ELR (cell line): ENCODE measurements at regions not wholly inside any gene's neighbourhood (a gene's known extent, or its start where the extent isn't known, plus 50 kb on each side); places are given as distances from the start of the nearest gene placed in this dataset.
A peak's percentile ranks its signal among the peaks of the same experiment; 100 is the strongest.
"Not testable (repeated sequence)": the region's sequence is repeated elsewhere in the genome, so short reads cannot be mapped to it uniquely, and the experiment has no call there.

Experiments
- DNase-seq: peaks from one replicate; pipeline ENCODE4 v3.0.0-alpha.2; 2015; ENCODE audit warnings: low read depth

DNA sequence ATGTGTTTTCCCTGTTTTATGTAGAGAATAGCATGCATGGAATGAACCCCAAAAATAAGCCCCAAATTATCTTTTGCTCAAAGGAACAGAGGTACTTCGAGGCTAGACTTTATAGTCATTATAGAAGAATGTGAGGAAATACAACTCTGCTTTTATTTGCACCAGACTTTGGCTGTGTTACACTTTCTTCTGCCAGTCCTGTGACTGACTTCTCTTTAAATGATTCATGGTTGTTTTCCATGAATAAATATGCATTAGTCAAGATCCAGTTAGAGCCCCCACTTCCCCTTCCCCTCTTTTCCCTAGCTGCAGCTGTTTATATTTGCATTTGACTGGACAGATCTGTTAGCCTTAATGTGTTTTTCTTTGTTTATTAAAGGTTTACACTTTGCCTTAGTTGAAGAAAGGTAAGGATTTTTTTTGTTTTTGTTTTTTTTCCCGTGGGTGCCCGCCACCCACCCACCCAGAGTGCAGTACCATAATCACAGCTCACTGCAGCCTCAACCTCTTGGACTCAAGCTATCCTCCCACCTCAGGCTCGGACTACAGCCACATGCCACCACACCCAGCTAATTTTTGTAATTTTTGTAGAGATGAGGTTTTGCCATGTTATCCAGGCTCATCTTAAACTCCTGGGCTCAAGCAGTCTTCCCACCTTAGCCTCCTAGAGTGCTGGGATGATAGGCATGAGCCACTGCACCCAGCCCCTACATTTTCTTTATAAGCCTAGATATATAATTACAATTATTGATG lies 152.6 kb downstream of the CYB561 start:
- peak; percentile 73 for DNase-seq

DNA sequence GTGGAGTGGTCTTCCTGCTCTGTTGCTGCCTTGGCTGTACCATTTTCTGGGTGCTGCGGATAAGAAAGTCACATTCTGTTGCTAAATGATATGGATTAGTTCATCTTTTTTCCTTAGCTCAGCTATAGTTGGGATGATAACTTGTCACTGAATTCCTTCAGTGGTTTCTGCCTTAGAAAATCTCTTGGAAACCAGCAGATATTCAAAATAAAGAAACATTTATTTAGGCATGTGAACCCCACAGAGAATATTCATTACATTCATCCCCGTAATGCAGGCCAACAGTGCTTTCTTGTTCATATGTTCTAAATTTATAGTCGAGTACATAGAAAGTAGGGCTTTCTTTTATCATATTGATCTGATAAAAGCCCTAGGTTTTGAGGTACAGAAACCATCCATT lies 151.3 kb downstream of the CYB561 start:
- no peak for DNase-seq

DNA sequence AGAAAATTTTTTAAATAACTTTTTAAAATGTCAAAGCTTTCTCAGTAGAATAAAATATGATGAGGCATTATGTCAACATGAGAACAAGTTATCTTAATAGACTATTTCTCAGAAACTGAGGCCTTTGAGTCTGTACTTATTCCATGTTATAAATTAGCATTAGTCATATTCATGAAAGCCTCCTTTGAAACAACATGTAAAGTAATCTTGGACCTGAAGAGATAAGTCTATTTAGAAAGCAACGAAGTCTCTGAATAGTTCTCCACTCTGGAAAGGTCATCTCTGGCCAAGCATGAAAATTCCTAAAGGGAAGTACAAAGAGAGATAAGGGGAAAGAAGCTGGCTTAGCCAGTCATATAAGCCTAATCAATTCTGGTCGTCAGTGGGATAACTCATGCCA lies 150.8 kb downstream of the CYB561 start:
- no peak for DNase-seq

DNA sequence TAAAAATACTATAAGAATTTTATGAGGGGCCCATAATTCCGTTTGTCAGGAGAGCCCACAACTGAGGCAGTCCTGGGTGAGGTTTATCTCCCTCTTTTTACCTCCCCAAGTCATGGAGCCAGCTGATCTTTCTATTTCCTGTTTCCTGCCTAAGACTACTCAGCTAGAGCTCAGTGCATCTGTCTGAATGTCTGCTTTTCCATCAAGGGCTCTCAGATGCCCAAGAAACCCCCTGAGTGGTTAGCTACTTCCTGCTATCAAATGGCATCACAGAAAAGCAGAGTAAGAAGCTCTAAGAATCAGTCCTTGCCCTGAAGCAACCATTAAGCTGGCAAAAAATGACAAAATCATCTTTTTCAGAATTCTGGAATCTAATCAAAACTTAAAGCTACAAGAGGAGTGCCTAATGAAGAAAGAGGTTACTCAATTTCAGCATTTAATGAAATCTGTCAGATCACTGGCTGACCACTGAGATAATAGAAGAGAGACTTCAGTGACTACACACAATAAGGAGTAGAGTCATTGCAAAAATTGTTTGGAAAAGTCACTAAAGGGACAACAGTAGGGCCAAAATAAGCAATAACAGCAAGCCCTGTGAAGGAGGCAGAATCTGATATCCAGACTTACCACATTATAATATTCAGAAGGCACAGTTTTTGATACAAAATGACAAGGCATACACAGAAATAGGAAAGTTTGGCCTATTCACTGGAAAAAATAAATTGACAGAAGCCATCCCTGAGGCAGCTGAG lies 150.1 kb downstream of the CYB561 start:
- no peak for DNase-seq

DNA sequence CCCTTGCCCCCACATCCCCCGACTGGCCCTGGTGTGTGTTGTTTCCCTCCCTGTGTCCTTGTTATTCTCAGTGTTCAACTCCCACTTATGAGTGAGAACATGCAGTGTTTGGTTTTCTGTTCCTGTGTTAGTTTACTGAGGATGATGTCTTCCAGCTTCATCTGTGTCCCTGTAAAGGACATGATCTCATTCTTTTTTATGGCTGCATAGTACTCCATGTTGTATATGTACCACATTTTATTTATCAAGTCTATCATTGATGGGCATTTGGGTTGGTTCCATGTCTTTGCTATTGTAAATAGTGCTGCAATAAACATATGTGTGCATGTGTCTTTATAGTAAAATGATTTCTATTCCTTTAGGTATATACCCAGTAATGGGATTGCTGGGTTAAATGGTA lies 147.2 kb downstream of the CYB561 start:
- not testable (repeated sequence) for DNase-seq

DNA sequence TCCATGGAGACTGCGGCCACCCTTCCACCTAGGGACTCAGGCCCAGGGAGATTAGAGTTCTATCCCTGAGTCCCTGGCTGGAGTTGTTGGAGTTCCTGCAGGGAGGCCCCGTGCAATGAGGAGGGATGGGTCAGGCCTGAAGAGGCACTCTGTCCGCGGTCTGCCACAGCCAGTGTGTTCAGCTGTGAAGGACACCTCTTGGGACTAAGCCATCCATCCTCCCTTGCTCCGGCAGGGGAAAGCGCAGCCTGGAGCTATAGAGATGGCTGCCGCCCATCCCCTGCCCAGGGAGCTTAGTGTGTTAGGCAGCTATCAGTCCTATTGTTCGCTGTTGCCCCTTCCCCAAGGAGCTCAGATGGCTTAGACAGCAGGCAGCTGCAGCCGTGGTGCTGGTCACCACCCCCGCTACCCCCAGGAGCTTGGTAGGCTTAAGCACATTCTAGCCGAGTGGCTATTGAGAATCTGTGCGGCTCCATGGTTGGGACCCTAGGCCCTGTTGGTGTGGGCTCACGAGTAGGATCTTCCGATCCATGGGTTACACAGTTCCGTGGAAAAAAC lies 141.3 kb downstream of the CYB561 start:
- DNase-seq, result no peak

DNA sequence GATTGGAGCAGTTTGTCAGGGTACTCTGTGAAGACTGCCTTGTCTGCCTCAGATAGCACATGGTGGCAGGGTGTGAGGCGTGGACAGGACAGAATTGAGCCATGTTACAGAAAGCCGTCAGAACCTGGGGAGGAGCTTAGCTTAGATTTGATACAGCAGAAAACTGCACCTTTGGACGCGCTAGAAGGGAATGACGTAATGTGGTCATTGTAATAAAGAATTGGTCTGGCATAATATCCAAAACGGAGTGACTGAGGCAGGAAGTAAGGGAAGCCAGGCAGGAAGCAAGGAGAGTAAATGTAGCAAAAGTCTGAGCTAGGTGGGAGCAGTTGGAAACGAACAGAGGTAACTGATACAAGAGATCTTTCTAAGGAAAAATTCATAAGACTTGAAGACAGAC lies 140.2 kb downstream of the CYB561 start:
- no peak for DNase-seq

DNA sequence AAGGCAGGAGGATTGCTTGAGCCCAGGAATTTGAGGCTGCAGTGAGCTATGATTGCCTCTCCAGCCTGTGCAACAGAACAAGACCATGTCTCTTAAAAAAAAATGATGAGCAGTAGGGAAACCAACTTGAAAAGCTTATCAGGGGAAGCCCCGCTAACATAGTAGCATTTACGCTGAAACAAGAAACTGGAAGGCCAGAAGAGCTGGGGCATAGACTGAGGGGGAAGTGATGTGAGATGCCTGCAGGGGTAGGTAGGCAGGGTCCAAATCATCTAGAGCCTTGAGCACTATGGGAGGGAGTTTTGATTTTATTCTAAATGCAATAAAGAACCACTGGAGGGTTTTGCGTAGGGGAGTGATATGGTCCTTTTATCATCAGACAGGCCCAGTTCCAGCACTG lies 139.3 kb downstream of the CYB561 start:
- DNase-seq, result no peak

DNA sequence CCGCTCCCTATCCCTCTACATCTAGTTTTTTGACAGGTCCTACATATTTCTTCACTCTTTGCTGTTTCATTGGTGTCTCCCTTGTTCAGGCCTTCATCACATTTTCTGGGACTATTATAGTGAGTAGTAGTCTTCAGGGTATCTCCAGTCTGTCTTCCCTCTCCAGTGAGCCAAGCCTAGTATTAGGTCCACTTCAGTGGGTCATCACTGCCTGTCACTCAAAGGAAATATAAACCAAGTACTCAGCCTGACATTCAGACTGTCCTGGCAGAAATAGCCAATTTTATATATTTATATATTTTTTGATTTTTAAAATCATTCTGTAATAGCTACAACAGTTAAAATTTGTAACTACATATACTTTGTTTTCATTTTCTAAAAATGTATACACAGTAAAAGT lies 137.8 kb downstream of the CYB561 start:
- no peak for DNase-seq

DNA sequence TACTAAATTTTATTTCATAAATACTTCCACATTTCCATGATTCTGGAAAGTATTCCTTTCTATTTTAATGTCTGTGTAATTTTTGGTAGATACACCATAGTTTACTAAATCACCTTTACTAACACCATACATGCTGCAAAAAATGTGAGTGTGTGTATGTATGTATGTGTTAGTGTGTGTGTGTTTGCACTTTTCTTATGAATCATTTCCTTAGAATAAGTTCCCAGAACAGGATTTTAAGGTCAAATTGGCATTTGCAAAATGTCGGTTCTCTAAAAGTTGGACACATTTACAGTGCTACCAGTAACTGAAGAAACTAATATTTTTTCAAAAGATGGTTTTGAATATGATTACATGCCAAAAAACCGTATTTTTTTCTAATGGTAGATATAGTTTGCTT lies 137.1 kb downstream of the CYB561 start:
- peak; percentile 45 for DNase-seq

DNA sequence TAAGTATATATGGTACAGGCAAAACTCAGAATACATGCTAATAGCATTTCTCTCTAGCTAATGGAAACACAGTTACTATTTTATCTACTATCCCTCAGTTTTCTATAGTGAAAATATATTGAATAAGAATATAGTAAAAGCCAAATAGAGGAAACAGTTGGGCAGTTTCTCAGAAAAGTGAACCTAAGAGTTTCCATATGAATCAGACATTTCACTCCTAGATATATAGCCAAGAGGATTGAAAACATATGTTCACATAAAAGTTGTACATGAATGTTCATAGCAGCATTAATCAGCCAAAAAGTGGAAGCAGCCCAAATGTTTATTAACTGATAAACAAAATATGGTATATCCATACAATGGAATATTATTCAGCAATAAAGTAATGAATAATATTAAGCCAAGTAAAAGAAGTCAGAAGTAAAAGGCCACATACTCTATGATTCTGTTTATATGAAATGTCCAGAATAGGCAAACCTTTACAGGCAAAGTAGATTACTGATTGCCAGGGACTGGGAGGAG lies 134.6 kb downstream of the CYB561 start:
- DNase-seq, result no peak

DNA sequence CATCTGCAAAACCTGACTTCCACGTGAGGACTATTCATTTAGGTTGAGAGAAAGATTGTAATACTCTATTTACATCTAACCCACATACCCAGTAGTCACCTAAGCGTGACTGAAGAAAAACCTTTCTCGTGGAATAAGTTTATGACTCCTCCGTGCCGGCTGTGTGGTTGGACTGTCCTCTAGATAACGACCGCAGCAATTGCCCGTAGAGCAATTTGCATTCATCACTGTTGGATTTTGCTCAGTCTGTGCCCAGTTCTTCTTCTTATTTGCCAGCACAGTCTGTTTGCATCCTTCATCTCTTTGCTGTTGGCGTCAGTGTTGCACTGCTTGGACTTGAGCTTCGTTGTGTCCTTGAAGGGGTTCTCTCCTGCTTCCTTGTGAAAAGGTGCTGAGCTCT lies 131.3 kb downstream of the CYB561 start:
- no peak for DNase-seq

DNA sequence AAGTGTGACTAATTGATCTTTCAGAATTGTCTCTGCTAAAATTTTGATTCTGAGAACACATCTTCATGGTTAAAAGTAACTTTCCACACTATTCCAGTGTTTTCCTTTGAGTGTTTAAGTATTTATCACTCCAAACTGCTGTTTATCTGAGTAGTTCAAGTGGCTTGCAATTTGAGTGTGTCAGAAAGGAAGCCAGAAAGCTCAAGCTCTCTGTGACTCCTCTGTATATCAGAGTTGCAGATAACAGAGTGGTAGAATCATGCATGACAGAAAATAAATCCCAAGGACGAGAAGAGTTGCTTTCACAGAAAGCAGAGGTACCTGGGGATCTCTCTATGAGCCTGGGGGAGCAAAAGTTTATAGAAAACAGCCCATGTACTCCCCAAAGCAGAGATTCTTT lies 130.0 kb downstream of the CYB561 start:
- no peak for DNase-seq

DNA sequence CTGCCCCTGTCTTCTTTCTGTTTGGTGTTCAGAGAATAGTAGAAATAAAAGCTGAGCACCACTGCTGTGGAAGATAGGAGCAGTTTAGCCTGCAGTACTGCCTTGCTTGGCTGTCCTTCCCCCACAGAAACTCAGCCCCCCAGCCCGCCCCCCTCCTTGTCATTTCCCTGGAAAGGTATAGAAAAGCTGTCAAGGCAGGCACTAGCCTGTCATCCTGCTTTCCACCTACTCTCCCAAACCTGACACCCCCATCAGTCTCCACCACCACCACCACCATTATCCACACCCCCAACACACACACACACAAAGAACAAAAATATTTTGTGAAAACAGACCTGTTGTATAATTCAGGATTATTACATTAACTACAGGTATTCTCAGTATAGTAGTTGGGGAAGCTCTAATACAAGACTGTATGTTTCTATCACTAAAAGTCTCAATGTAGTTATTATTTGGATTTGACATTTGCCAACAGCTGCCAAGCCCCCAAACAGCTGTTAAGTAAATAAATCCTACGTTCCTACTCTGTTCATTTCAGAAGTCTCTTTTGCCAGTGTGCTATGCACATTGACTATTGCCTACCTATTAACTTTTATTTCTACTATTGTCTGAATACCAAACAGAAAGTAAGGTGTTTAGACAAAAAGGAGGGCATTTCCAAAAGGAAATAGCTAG lies 128.8 kb downstream of the CYB561 start:
- no peak for DNase-seq

DNA sequence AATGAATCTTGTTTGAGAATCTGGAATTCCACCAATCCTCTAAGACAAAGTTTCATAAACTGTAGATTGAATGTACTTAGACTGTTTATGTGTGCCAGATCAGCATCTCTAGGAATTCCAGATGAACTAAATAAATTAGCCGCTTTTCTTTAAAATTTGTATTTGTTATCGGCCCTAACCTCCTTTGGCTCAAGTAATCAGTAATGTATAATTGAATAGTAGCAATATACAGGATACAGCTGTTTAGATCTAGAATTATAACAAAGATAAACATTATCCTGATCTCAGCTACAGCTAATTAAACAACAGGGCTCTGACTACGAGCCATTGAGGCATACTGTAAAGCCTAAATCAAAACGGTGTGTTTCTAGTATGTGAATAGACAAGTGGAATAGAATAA lies 120.3 kb downstream of the CYB561 start:
- DNase-seq, result no peak

DNA sequence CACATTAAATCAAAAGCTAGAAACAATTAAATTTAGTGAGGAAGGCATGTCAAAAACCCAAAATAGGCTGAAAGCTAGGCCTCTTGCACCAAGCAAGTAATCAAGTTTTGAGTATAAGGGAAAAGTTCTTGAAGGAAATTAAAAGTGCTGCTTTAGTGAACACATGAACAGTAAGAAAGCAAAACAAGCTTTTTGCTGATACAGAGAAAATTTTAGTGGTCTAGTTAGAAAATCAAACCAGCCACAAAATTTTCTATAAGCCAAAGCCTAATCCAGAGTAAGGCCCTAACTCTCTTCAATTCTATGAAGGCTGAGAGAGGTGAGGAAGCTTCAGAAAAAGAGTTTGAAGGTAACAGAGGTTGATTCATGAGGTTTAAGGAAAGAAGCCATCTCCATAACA lies 116.2 kb downstream of the CYB561 start:
- DNase-seq, result no peak

DNA sequence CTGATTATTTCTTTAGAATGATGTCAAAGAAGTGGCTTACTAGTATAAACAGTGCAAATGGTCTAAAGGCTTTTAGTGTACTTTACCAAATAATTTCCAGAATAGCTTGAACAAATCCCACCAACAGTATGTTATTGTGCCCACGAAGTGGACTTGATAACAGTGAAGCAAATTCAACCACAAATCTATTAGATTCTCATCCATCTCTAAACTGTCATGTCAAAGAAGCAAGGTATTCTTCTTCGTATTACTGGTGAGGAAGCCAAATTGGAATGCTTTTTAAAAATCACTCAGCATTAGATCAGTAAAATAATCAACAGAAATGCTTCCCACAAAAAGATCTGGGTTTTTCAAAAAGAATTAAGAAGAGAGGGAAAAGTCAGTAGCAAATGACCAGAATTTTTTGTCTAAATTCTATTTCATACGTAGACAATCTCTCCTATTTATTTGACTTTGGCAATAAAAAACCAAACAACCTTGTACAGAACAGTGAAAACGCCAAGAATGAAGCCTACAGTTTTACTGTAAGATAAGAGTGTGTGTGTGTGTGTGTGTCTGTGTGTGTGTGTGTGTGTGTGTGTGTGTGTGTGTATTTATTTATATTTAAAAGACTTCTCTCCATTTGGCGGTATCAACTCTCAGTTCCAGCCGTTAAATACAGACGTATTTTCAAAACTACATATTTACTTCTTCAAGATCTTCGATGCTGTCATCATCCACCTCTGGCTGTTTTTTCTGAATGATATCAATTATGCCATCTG lies 114.6 kb downstream of the CYB561 start:
- no peak for DNase-seq

DNA sequence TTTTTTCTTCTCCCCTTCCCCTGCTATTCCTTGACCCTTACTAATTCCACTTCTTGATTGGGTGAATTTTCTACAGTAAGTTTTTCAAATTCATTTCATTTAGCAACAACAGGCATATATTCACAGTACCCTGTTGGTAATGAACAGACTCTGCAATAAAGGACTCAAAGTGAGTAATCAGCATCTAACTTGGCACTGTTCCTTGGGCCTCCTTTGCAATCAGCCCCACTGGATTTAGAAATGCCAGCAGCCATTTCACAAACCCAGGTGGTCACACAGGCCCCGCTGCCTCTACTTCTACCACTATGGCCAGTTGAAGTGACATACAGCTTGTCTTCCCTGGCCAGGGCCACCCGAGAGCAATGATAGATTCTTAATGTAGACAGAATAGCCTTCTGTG lies 113.8 kb downstream of the CYB561 start:
- DNase-seq, result no peak

DNA sequence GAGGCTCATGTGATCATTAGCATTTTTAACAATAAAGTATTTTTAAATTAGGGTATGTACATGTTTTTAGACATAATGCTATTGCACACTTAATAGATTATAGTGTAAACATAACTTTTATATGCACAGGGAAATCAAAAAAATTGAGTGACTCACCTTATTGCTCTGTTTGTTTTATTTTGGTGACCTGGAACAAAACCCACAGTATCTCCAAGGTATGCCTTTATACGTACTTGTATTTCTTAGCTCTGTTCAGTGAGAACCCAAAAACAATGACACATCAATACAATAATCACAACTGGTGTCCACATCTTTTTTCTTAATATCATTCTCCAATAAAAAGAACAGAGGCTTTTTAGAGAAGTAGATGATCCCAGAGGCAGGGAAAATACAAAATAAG lies 112.2 kb downstream of the CYB561 start:
- DNase-seq, result no peak

DNA sequence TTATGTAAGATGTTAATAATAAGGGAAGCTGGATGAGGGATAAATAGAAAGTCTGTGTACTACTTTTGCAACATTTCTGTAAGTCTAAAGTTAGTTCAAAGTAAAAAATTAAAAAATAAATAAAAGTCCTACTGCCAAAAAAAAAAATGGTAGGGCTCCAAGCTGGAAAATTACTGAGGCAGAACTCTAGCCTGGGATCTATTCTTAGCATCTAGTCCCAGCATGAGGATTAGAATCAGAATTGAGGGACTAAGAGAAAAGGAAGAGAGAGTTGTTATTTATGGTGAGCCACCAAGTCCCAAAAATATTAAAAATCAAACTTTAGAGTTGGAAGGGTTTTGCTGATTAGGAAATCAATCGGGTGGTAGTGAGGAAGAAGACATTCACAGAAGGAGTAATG lies 110.3 kb downstream of the CYB561 start:
- DNase-seq, result no peak

DNA sequence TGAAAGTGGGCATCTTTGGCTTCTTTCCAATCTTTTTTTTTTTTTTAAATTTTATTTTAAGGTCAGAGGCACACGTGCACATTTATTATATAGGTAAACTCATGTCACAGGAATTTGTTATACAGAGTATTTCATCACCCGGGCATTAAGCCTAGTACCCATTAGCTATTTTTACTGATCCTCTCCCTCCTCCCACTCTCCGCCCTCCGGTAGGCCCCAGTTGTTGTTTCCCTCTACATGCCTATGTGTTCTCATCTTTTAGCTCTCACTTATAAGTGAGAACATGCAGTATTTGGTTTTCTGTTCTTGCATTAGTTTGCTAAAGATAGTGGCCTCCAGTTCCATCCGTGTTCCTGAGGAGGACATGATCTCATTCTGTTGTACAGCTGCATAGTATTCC lies 108.5 kb downstream of the CYB561 start:
- DNase-seq, result peak; percentile 15

DNA sequence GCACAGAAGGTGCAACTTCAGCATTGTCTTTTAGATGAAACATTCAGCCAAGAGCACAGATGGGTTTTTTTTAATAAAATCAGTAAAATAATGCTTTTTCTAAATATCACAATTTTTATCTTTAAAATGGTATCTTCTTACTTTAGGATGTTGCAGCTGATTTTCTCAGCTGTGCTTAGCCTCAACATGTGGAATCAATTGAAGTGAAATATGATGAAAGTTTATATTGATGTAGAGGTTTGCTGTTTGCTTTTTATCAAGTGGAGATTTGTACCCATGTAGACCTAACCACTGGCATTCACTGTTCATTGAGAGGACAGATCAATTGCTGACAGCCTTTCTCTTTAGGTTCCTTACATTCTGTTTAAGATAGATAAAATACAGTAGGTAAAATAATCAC lies 107.8 kb downstream of the CYB561 start:
- DNase-seq, result no peak
